Spleen (tissue), 7 donors: ENCODE measurements at regions not wholly inside any gene's neighbourhood (a gene's known extent, or its start where the extent isn't known, plus 50 kb on each side); places are given as distances from the start of the nearest gene placed in this dataset.

Source experiments
- CTCF ChIP-seq, 11 experiments: fragments of 200-600 bp in 7 of 11; fragments of 450-650 bp in 4 of 11; sonication (generic) in 4 of 11; IDR thresholded peaks in 8 of 11; conservative IDR thresholded peaks in 3 of 11; 1 replicate in 7 of 11; 2 replicates in 4 of 11; pipeline versions ENCODE4 v1.4.0 to v1.8.0; 2016 to 2021; ENCODE audit warnings: antibody characterized with exemption in 11 of 11, inconsistent platforms in 4 of 11, mild to moderate bottlenecking in 1 of 11
- POLR2AphosphoS5 ChIP-seq, 3 donors: sonication (generic); formaldehyde crosslinking; IDR thresholded peaks; one replicate each; pipeline ENCODE4 v1.5.1; 2017; ENCODE audit warnings: antibody characterized with exemption in 3 of 3
- donor health status: DM: no; HTN: no; CAD: no; lungs with moderate emphysema.
- donor health status: DM: no; HTN: no; CAD: no.
- donor health status: DM: no; HTN: no; CAD: no.

GRCh38 chr5:97436405-97436804 lies 253.4 kb upstream of the RIOK2 start:
- no peak for TF ChIP-seq POLR2AphosphoS5 (IDR thresholded peaks at IDR 0.05)
- no peak for TF ChIP-seq CTCF (IDR thresholded peaks at IDR 0.05 in 8 of 11, conservative IDR thresholded peaks at IDR 0.05 in 3 of 11)
